HFFc6 (cell line): ENCODE measurements at regions not wholly inside any gene's neighbourhood (a gene's known extent, or its start where the extent isn't known, plus 50 kb on each side); places are given as distances from the start of the nearest gene placed in this dataset.

Source experiments
- DNase-seq: peaks from one replicate; pipeline ENCODE4 v3.0.0-alpha.2; 2018
- H3K27ac Mint-ChIP-seq: 2 replicates; pipeline ENCODE4 v1.8.0; 2020; ENCODE audit warnings: mild to moderate bottlenecking, mixed read lengths
- H3K27me3 Mint-ChIP-seq: 2 replicates; pipeline ENCODE4 v1.8.0; 2021; ENCODE audit warnings: mild to moderate bottlenecking, moderate library complexity, mixed read lengths; ENCODE audit not compliant: insufficient read depth
- H3K36me3 Mint-ChIP-seq: 2 replicates; pipeline ENCODE4 v1.8.0; 2021; ENCODE audit warnings: low read depth, mixed read lengths
- H3K4me1 Mint-ChIP-seq: 2 replicates; pipeline ENCODE4 v1.8.0; 2020; ENCODE audit warnings: low read depth, mixed read lengths
- H3K4me3 Mint-ChIP-seq: 2 replicates; pipeline ENCODE4 v1.8.0; 2020; ENCODE audit warnings: mild to moderate bottlenecking, moderate library complexity, mixed read lengths
- H3K9me3 Mint-ChIP-seq: 2 replicates; pipeline ENCODE4 v1.8.0; 2020; ENCODE audit warnings: mild to moderate bottlenecking, mixed read lengths
- TF ChIP-seq, protein P1 (sequence below): fragments of 200-600 bp; sonication (generic); IDR thresholded peaks from 2 replicates; pipeline ENCODE4 v1.5.0; 2021; ENCODE audit warnings: antibody characterized with exemption, mild to moderate bottlenecking

DNA sequence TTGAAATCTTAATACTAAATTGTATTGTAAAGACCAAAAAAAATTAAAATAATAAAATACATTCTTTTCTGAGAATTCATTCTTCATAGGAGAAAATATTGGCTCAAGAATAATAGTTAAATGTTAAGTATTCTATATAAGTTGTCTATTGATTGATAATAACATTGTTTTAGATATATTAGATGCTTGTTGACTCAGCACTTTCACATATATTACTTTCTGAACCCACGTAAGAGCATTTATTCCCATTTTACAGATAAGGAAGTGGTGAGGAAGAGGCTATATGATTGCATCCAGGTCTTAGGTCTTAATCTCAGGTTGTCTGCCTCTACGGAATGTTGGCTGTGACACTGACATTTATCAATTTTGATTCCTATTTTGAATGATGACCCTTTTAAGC, 898.8 kb downstream of the TTLL7 start:
- no peaks in the 10 kb centered on the region for H3K36me3 Mint-ChIP-seq
- H3K27ac Mint-ChIP-seq: no peak overlapping the region
- no peaks in the 10 kb centered on the region; the same call in 1 of the 2 replicates for H3K27me3 Mint-ChIP-seq
- no peak for DNase-seq
- peaks cover 28% of the 10 kb centered on the region for H3K9me3 Mint-ChIP-seq
- TF ChIP-seq, protein P1, sequence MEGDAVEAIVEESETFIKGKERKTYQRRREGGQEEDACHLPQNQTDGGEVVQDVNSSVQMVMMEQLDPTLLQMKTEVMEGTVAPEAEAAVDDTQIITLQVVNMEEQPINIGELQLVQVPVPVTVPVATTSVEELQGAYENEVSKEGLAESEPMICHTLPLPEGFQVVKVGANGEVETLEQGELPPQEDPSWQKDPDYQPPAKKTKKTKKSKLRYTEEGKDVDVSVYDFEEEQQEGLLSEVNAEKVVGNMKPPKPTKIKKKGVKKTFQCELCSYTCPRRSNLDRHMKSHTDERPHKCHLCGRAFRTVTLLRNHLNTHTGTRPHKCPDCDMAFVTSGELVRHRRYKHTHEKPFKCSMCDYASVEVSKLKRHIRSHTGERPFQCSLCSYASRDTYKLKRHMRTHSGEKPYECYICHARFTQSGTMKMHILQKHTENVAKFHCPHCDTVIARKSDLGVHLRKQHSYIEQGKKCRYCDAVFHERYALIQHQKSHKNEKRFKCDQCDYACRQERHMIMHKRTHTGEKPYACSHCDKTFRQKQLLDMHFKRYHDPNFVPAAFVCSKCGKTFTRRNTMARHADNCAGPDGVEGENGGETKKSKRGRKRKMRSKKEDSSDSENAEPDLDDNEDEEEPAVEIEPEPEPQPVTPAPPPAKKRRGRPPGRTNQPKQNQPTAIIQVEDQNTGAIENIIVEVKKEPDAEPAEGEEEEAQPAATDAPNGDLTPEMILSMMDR: no peak
- no peak overlapping the region for H3K4me3 Mint-ChIP-seq
- no peaks in the 10 kb centered on the region for H3K4me1 Mint-ChIP-seq

DNA sequence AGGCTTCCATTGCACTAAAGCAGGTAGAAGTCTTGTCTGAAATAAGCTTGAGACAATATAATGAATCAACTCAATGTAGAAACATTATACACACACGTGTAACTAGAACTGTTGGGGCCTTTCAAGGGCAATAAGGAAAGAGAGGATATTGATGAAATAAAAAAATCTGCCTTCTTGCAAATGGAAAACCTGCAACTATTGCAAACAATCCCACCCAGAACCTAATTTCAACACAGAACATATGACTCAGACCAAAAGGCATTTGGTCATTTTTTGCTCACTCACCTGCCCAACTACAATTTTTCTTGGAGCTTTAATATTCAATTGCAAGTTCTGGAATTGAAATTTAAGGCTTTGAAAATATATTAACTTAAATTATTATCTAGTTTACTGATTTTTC, 900.1 kb downstream of the TTLL7 start:
- no peaks in the 10 kb centered on the region for H3K4me1 Mint-ChIP-seq
- TF ChIP-seq, protein P1: no peak
- H3K4me3 Mint-ChIP-seq: no peak overlapping the region
- H3K27me3 Mint-ChIP-seq: no peaks in the 10 kb centered on the region; the same call in 1 of the 2 replicates
- no peak for DNase-seq
- no peak overlapping the region for H3K27ac Mint-ChIP-seq
- peaks cover 29% of the 10 kb centered on the region for H3K9me3 Mint-ChIP-seq
- H3K36me3 Mint-ChIP-seq: no peaks in the 10 kb centered on the region

DNA sequence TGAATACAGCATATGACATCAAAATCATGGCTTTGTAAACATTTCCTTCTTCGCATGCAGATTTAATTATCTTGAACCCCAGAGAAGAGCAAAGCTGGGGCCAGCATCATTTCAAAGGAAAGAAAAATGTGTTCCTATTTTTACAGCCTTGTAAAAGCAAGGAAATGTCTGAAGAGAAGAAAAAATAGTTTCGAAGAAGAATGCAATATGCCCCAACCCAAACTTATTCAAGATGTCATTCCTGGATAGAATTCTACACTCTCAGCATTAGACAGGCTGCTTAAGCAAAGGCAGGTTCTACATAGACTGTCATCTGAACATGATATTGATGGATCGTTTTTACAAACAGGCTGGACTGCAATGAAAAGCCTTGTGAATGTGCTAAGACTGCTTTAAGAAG, 900.8 kb downstream of the TTLL7 start:
- Mint-ChIP-seq H3K4me1 (no peaks in the 10 kb centered on the region), H3K36me3 (no peaks in the 10 kb centered on the region), H3K4me3 (no peak overlapping the region), H3K27me3 (no peaks in the 10 kb centered on the region; the same call in 1 of the 2 replicates), H3K27ac (no peak overlapping the region), H3K9me3 (peaks cover 33% of the 10 kb centered on the region)
- DNase-seq: no peak
- TF ChIP-seq, protein P1: no peak

DNA sequence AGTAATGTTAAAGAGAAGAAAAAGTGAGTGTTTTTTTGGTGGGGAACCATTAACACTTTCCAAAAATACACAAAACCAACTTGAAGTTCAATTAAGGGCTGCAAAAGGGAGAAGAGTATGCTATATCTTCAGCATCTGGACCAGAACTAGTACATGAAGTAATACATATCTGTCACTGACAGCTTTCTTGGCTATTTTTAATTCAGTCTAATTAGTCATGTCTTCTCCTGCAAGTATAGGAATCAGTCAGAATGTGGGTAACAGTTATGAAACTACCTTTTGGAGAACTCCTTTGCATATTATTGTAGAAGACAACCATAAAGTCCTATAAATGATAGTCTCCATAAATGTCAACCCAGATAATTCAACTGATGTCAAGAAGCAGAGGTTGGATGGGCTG, 901.2 kb downstream of the TTLL7 start:
- no peak for DNase-seq
- TF ChIP-seq, protein P1: no peak
- Mint-ChIP-seq H3K4me1 (no peaks in the 10 kb centered on the region), H3K27me3 (no peaks in the 10 kb centered on the region; the same call in 1 of the 2 replicates), H3K36me3 (no peaks in the 10 kb centered on the region), H3K4me3 (no peak overlapping the region), H3K27ac (no peak overlapping the region), H3K9me3 (peaks cover 30% of the 10 kb centered on the region)

DNA sequence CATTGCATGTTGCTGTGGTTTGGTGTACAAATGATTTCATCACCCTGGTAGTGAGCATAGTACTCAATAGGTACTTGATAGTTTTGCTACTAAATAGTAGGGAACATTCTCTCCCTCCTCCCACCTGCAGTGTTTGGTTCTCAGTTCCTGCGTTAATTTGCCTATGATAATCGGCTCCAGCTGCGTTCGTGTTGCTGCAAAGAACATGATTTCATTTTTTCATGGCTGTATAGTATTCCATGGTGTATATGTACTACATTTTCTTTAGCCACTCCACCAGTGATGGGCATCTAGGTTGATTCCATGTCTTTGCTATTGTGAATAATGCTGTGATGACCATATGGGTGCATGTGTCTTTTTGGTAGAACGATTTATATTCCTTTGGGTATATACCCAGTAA, 903.4 kb downstream of the TTLL7 start:
- Mint-ChIP-seq H3K27ac (no peak overlapping the region), H3K4me3 (no peak overlapping the region), H3K9me3 (peaks cover 23% of the 10 kb centered on the region), H3K36me3 (no peaks in the 10 kb centered on the region), H3K27me3 (no peaks in the 10 kb centered on the region), H3K4me1 (no peaks in the 10 kb centered on the region)
- TF ChIP-seq, protein P1: no peak
- no peak for DNase-seq

DNA sequence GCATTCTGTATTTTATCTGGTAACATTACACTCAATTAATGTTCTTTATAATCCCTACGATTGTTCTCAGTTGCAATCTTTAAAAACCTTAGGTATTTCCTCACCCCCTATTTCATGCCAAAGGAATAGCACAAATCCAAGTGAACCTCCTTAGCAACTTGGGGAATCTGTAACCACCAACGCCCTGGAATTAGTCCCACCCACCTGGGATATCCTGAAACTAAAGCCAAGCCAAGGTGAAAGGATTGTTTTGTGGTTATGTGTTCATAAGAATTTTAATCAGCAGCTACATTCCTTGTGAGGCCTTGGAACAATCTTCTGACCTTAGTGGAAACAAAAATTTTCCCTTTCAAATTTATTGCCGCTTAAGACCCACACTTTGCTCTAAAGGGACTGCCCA, 908.7 kb downstream of the TTLL7 start:
- DNase-seq: no peak
- peaks cover 27% of the 10 kb centered on the region for H3K9me3 Mint-ChIP-seq

More for the DNA sequence above, 908.7 kb downstream of the TTLL7 start:
- Mint-ChIP-seq H3K36me3 (no peaks in the 10 kb centered on the region), H3K4me3 (no peak overlapping the region), H3K27me3 (no peaks in the 10 kb centered on the region), H3K27ac (no peak overlapping the region), H3K4me1 (no peaks in the 10 kb centered on the region)
- TF ChIP-seq, protein P1: no peak
